Inflammatory macrophage treated with lipopolysaccharide for 1 hour (primary cell): ENCODE measurements at regions not wholly inside any gene's neighbourhood (a gene's known extent, or its start where the extent isn't known, plus 50 kb on each side); places are given as distances from the start of the nearest gene placed in this dataset.

Source experiments
- DNase-seq, 2 donors: peaks; one replicate each; pipeline ENCODE4 v3.0.0-alpha.2; 2020 to 2022

GRCh38 chr9:129505270-129505902 is 115.5 kb downstream of the C9orf50 start:
- DNase-seq = no peak

- DNase-seq = no peak
Measured at GRCh38 chr9:129504404-129504803, 116.5 kb downstream of the C9orf50 start.

GRCh38 chr9:129501771-129502319 is 119.1 kb downstream of the C9orf50 start:
- DNase-seq = no peak

- DNase-seq = no peak
Measured at GRCh38 chr9:129500863-129501770, 119.8 kb downstream of the C9orf50 start.

DNA sequence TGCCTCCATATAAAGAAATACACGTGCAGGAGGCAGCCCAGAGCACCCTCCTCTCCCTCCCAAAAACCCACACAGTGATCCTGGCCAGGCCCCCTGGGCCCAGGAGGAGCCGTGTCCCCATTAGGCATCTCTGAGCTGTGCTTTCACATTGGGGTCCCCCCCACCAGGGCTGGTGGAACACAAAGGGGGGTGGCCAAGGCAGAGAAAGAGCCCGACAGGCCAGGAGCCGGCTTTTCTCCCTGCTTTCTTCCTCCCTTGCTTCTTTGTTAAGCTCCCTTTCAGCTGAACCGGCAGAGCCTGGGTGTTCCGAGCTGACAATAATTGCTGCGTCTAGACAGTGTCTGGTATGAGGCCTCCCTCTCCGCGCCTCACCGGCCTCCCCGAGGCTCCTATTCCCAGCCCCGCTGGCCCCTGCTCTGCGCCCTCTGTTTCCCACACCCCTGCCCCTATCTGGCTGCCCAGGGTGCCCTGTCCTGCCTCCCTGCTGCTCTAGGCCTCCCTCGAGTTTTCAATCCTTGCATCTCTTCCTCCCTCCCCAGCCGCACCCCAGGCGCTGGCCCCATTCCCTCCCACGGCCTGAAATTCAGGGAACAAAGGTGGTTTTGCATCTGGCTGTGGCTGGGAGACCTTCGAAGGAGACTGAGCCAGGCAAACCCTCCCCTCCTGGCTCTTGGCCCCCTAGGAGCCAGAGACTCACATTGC is 120.6 kb downstream of the C9orf50 start:
- DNase-seq = no peak

DNA sequence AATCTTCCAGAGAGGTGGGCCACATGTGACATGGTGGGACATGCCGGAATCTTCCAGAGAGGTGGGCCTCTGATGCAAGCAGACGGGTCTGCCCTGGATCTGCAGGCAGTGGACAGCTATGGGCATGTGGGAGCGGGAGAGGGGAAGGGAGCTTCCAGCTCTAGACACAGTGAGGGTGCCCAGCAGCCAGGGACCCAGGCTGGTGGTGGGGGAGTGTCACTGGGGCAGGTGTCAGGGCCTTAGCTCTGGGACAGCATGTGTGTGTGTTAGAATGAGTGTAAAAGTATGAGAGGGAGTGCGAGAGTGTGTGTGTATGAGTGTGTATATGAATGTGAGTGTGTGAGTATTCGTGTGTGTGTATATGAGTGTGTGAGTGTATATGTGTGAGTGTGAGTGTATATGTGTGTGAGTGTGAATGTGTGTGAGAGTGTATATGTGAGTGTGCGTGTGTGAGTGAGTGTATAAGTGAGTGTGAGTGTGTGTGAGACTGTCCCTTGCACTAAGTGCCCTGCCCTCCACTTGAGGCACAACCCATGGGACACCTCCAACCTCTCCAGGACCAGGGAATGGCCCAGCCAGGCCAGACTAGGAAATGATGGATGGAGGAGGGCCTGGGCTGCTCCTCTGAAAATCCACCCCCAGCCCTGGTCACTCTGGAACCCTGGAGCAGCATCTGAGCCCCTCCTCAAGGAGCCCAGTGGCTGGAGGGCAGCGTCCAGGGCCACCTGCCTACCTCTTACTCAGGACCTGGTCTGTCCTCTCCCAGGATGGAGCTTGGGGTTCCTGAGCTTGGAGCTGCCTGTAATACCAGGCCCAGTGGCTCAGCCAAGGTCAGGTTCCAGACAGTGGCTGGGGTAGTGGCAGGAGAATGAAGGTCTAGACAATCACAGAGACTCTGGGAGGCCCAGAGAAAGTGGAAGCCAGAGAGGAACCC is 122.2 kb downstream of the C9orf50 start:
- no peak for DNase-seq

GRCh38 chr9:129497813-129498450 is 123.0 kb downstream of the C9orf50 start:
- DNase-seq = no peak

DNA sequence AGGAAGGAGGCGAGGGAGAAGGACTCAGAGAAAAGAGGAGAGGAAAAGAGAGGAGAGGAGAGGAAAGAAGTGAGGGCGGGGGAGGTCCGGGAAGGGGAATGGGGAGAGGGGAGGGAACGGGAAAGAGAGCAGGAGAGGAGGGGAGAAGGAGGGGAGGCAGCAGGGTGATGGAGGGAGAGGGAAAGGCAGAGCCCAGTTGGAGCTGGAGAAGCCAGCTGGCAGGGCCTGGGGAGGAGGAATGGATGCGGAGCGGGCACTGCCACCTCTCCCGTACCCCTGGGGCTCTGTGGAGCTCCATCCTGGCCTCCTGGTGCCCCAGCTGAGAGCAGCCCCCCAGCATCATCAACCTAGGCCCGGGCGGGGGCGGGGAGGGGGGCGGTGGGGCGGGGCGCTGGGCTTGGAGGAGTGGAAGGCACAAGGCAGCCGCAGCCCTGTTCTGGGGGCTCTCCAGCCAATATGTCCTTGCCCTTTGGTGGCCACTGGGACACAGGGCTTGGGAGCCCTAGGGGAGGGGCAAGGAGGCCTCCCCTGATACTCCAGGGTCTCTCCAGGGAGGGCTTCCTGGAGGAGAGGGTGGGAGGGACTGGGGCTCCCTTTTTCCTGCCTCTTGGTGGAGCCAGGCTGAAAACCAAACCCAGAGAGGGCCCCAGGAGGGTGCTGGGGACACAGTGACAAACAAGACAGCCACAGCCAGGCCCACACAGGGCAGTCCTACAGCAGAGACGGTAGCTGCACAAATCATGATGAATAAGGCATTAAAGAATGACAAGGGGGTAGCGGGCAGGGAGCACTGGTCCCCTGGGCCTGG is 123.7 kb downstream of the C9orf50 start:
- DNase-seq = no peak

- peak in 1 of 2 donors; percentile 69 for DNase-seq
Measured at GRCh38 chr9:129496473-129497004, 124.4 kb downstream of the C9orf50 start.

DNA sequence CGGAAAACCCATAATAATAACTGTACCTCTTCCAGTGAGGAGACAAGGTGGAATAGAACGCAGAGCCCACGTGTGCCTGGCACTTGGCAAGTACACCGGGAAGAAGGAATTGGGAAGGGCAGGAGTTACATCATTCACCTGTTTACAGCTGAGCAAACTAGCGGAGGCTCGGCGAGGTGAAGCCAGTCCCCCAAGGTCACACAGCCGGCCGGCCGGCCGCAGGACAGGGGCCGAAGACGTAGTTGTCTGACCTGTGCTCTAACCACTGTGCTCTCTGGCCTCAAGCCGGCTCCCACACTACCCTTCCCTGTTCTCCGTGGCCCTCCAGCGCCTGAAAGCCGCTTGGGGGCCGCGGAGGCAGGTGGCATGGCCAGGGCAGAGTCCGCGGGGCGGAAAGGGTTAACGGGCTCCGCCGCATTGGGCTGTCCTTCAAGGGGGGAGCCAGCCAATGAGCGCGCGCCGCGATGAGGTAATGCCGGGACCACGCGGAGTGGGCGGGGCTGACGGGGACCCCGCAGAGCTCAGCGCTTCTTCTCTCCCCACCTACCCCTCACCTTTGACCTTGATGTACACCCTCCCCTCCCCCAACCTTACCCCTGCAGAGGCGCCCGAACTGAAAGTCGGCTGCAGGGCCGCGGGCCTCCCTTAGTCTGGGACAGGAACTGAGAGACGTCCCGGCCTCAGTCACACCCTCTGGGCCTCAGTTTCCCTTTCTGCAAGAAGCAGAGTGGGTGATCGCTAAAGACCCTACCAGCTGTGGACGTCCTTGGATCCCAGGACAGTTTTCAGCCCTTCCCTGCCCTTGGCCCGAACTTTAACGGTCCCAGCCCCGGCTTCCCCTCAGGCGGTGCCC is 125.1 kb downstream of the C9orf50 start:
- peak; percentile 67 to 84 for DNase-seq

- DNase-seq = no peak
Measured at GRCh38 chr9:129494113-129494789, 126.7 kb downstream of the C9orf50 start.

DNA sequence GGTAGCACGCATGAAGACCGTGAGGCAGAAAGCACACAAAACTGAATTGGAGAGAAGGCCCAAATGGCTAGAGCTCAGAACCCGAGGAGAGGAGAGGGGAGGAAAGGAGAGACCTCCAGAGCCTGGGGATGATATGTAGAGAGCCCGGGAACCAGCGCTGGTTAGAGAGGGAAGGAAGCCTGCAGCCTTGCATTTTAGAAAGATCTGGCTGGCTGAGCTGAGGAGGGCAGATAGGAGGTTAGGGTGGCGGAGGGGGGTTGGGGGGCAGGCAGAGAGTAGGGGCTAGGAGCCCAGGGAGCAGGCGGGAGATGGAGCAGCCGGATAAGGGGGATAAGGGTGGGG is 127.2 kb downstream of the C9orf50 start:
- no peak for DNase-seq

DNA sequence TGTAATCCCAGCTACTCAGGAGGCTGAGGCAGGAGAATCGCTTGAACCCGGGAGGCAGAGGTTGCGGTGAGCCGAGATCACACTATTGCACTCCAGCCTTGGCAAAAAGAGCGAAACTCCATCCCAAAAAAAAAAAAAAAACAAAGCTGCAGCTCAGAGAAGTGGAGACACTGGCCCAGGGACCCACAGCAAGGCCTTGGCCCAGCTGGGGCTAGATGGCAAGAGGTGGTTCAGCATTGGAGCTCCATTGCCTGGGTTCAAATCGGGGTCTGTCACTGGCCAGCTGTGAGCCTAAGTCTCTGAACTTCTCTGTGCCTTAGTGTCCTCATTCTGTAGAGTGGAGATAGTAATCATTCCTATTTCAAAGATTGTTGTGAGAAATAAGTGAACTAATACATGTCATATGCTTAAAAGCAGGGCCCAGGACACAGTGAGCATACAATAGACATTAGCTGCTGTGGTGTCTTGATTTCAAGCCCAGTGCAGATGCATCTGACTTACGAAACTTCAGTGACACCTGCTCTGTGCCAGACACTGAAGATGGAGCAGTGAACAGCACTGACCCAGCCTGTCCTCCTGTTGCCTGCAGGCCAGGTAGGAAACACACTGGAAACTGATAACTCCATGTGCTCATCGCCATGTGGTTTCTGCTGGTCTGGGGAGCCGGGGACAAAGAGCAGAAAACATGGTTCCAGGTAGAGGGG is 127.7 kb downstream of the C9orf50 start:
- no peak for DNase-seq

GRCh38 chr9:129491487-129491855 is 129.4 kb downstream of the C9orf50 start:
- no peak for DNase-seq

GRCh38 chr9:129490583-129491486 is 130.1 kb downstream of the C9orf50 start:
- no peak for DNase-seq

GRCh38 chr9:129489838-129490582 is 130.9 kb downstream of the C9orf50 start:
- no peak for DNase-seq
